Ovary (tissue), 3 donors: ENCODE measurements at regions not wholly inside any gene's neighbourhood (a gene's known extent, or its start where the extent isn't known, plus 50 kb on each side); places are given as distances from the start of the nearest gene placed in this dataset.

Experiments used
- POLR2A ChIP-seq: fragments of 450-650 bp; IDR thresholded peaks from one replicate; pipeline ENCODE4 v1.6.1; 2017; ENCODE audit warnings: antibody characterized with exemption, mild to moderate bottlenecking, moderate library complexity
- TF ChIP-seq, protein P1 (sequence below), 3 donors: fragments of 450-650 bp in 2 of 3; fragments of 200-600 bp in 1 of 3; IDR thresholded peaks; one replicate each; pipeline versions ENCODE4 v1.5.1 to v1.8.0; 2016 to 2022; ENCODE audit warnings: antibody characterized with exemption in 3 of 3, mild to moderate bottlenecking in 1 of 3
- donor health status: DM: no; HTN: no; CAD: no.

DNA sequence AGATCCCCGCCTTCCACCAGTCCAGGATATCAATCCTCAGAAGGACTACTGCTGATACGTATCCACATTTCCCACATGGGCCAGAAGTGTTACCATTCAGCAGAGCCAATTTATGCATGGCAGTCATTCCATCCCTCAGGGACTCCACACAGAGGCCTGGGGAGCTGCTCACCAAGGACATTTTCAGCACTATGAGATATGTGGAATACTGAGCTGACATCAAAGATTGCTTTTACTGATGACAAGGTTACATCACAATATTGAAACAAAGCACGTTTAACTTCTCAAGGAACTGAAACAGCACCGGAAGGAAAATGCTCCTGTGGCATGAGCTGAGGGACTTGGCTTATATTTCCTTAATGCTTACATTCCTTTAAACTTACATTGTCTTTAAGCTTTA lies 335.1 kb downstream of the BMPER start:
- TF ChIP-seq POLR2A: no peak
- TF ChIP-seq, protein P1, sequence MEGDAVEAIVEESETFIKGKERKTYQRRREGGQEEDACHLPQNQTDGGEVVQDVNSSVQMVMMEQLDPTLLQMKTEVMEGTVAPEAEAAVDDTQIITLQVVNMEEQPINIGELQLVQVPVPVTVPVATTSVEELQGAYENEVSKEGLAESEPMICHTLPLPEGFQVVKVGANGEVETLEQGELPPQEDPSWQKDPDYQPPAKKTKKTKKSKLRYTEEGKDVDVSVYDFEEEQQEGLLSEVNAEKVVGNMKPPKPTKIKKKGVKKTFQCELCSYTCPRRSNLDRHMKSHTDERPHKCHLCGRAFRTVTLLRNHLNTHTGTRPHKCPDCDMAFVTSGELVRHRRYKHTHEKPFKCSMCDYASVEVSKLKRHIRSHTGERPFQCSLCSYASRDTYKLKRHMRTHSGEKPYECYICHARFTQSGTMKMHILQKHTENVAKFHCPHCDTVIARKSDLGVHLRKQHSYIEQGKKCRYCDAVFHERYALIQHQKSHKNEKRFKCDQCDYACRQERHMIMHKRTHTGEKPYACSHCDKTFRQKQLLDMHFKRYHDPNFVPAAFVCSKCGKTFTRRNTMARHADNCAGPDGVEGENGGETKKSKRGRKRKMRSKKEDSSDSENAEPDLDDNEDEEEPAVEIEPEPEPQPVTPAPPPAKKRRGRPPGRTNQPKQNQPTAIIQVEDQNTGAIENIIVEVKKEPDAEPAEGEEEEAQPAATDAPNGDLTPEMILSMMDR (IDR thresholded peaks at IDR 0.05): no peak
